Natural killer cell (primary cell): ENCODE measurements at regions not wholly inside any gene's neighbourhood (a gene's known extent, or its start where the extent isn't known, plus 50 kb on each side); places are given as distances from the start of the nearest gene placed in this dataset.

Source experiments
- ATAC-seq, 3 donors: fragments of 150-1000 bp in 2 of 3; fragments of 200-7000 bp in 1 of 3; cut with Tn5 transposase; 1 replicate in 1 of 3; 2 replicates in 2 of 3; pipeline ENCODE4 v1.10.0; 2021; ENCODE audit warnings: mild to moderate bottlenecking in 2 of 3, moderate library complexity in 2 of 3
- DNase-seq, 2 donors: peaks; one replicate each; pipeline versions ENCODE4 v3.0.0 to v3.0.0-alpha.2; 2013 to 2021; ENCODE audit warnings: mixed read lengths in 1 of 2
- H3K27ac ChIP-seq: one replicate; pipeline ENCODE4 v1.5.1; 2013; ENCODE audit warnings: mild to moderate bottlenecking, low read length
- H3K27me3 ChIP-seq: one replicate; pipeline ENCODE4 v1.6.1; 2013; ENCODE audit warnings: low read length; ENCODE audit not compliant: control insufficient read depth, insufficient read depth
- H3K36me3 ChIP-seq: one replicate; pipeline ENCODE4 v1.6.1; 2013; ENCODE audit warnings: low read length; ENCODE audit not compliant: control insufficient read depth, insufficient read depth
- H3K4me1 ChIP-seq: one replicate; pipeline ENCODE4 v1.6.1; 2013; ENCODE audit warnings: low read length; ENCODE audit not compliant: control insufficient read depth, insufficient read depth
- H3K4me3 ChIP-seq: one replicate; pipeline ENCODE4 v1.5.1; 2013; ENCODE audit warnings: low read length
- H3K9me3 ChIP-seq: one replicate; pipeline ENCODE4 v1.6.1; 2013; ENCODE audit warnings: low read length; ENCODE audit not compliant: control insufficient read depth, insufficient read depth
- H3K27ac Mint-ChIP-seq, 2 donors: one replicate each; pipeline ENCODE4 v1.8.0; 2022; ENCODE audit warnings: mild to moderate bottlenecking in 2 of 2, mixed read lengths in 2 of 2, moderate library complexity in 1 of 2
- H3K27me3 Mint-ChIP-seq, 2 donors: one replicate each; pipeline ENCODE4 v1.8.0; 2022; ENCODE audit warnings: low read depth in 2 of 2, mixed read lengths in 2 of 2
- H3K36me3 Mint-ChIP-seq: one replicate; pipeline ENCODE4 v1.8.0; 2022; ENCODE audit warnings: mixed read lengths
- H3K4me1 Mint-ChIP-seq, 2 donors: one replicate each; pipeline ENCODE4 v1.8.0; 2022; ENCODE audit warnings: mixed read lengths in 2 of 2
- H3K4me3 Mint-ChIP-seq: one replicate; pipeline ENCODE4 v1.8.0; 2022; ENCODE audit warnings: mild to moderate bottlenecking, moderate library complexity, mixed read lengths
- H3K9me3 Mint-ChIP-seq, 2 donors: one replicate each; pipeline ENCODE4 v1.8.0; 2022; ENCODE audit warnings: mixed read lengths in 2 of 2
- CTCF ChIP-seq: fragments of 200-600 bp; IDR thresholded peaks from one replicate; pipeline ENCODE4 v1.8.0; 2022; ENCODE audit warnings: antibody characterized with exemption
- WGBS: methylation state at CpG from one replicate; pipeline ENCODE4 v1.1.7; 2013; ENCODE audit warnings: missing lambda C conversion rate; ENCODE audit not compliant: insufficient coverage; 5-methylcytosine and 5-hydroxymethylcytosine counted together
- intact Hi-C: fragments of 100-400 bp; cut with micrococcal nuclease; formaldehyde crosslinking; loops from one replicate; pipeline ENCODE4 v1.14.2; 2022

DNA sequence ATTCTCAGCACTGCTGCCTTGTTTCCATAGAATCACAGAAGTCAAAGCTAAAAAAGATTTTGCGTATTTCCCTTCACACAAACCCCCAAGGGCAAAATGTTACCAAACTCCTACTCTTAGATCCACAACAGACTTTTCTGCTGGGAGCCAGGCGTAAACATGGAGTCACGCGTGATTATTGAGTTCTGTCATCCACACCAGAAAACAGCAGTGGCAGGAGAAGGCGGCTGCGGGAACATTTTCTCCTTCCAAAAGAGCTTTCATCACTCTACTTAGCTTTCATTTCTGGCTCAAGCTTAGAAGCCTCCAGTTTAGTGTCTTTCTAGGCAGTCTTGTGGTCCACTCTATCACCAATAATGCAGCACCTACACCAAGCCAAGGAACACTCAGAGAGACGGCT lies 712.9 kb upstream of the NRP1 start:
- DNase-seq (no peak), ATAC-seq (no peak)
- TF ChIP-seq CTCF: no peak
- Mint-ChIP-seq H3K36me3 (no peaks in the 10 kb centered on the region), H3K27me3 (peaks cover 0 to 2% of the 10 kb centered on the region in 2 donors), H3K27ac (no peak overlapping the region), H3K4me1 (peaks cover 6% of the 10 kb centered on the region in 2 donors), H3K9me3 (peaks cover 2 to 4% of the 10 kb centered on the region in 2 donors), H3K4me3 (no peak overlapping the region)
- 95% methylated on average over 7 of the region's 7 CpGs for WGBS
- Histone ChIP-seq H3K4me3 (no peak overlapping the region), H3K4me1 (no peaks in the 10 kb centered on the region), H3K9me3 (no peaks in the 10 kb centered on the region), H3K27me3 (no peaks in the 10 kb centered on the region), H3K36me3 (no peaks in the 10 kb centered on the region), H3K27ac (no peak overlapping the region)
- intact Hi-C loops: no loop called here

- no peak for TF ChIP-seq CTCF
- Mint-ChIP-seq H3K27ac (no peak overlapping the region), H3K27me3 (peaks cover 0 to 2% of the 10 kb centered on the region in 2 donors), H3K4me1 (peaks cover 6% of the 10 kb centered on the region in 2 donors), H3K4me3 (no peak overlapping the region), H3K36me3 (no peaks in the 10 kb centered on the region), H3K9me3 (peaks cover 2 to 4% of the 10 kb centered on the region in 2 donors)
- intact Hi-C loops: no loop called here
- Histone ChIP-seq H3K27ac (no peak overlapping the region), H3K27me3 (no peaks in the 10 kb centered on the region), H3K4me1 (no peaks in the 10 kb centered on the region), H3K36me3 (no peaks in the 10 kb centered on the region), H3K9me3 (no peaks in the 10 kb centered on the region), H3K4me3 (no peak overlapping the region)
- ATAC-seq (no peak), DNase-seq (no peak)
- WGBS: 94% methylated on average over 6 of the region's 9 CpGs
Measured at GRCh38 chr10:34046506-34047034, 712.1 kb upstream of the NRP1 start.

DNA sequence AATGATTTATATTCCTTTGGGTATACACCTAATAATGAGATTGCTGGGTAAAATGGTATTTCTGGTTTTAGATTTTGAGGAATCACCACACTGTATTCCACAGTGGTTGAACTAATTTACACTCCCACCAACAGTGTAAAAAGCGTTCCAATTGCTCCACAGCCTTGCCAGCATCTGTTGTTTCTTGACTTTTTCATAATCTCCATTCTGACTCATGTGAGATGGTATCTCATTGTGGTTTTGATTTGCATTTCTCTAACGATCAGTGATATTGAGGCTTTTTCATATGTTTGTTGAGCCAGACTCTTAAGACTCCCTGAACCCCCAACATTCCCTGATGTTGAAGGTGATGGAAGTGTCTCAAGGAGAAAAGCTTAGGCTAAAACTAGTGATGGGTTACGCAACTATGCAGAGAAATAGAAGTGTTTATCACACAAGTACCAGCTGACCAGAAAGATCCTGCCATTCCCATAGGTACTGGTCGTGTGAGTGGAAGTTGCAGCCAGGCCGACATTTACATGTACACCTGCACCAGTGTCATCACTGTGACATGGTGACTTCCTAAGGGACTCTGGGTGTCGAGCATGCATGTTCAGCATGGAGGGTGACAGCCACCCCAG lies 711.2 kb upstream of the NRP1 start:
- Histone ChIP-seq H3K27me3 (no peaks in the 10 kb centered on the region), H3K4me1 (no peaks in the 10 kb centered on the region), H3K9me3 (no peaks in the 10 kb centered on the region), H3K4me3 (no peak overlapping the region), H3K36me3 (no peaks in the 10 kb centered on the region), H3K27ac (no peak overlapping the region)
- no peak for TF ChIP-seq CTCF
- intact Hi-C loops: no loop called here
- Mint-ChIP-seq H3K9me3 (no peaks in the 10 kb centered on the region), H3K27me3 (peaks cover 2 to 3% of the 10 kb centered on the region in 2 donors), H3K4me1 (peaks cover 0 to under 1% of the 10 kb centered on the region in 2 donors), H3K27ac (no peak overlapping the region), H3K36me3 (no peaks in the 10 kb centered on the region), H3K4me3 (no peak overlapping the region)
- 59% methylated on average over 4 of the region's 6 CpGs for WGBS
- DNase-seq: no peak
- ATAC-seq: no peak

- no peak for DNase-seq
- Histone ChIP-seq H3K4me3 (no peak overlapping the region), H3K27ac (no peak overlapping the region), H3K27me3 (no peaks in the 10 kb centered on the region), H3K9me3 (no peaks in the 10 kb centered on the region), H3K36me3 (no peaks in the 10 kb centered on the region), H3K4me1 (no peaks in the 10 kb centered on the region)
- Mint-ChIP-seq H3K4me3 (no peak overlapping the region), H3K27ac (no peak overlapping the region), H3K9me3 (no peaks in the 10 kb centered on the region), H3K36me3 (no peaks in the 10 kb centered on the region), H3K4me1 (no peaks in the 10 kb centered on the region), H3K27me3 (peaks cover 0 to 12% of the 10 kb centered on the region in 2 donors)
- 97% methylated on average over 4 of the region's 4 CpGs for WGBS
- TF ChIP-seq CTCF: no peak
- ATAC-seq: no peak
- intact Hi-C loops: no loop called here
Measured at GRCh38 chr10:34041871-34042270, 707.4 kb upstream of the NRP1 start.
